Upper lobe of left lung (tissue), 4 donors: ENCODE measurements at regions not wholly inside any gene's neighbourhood (a gene's known extent, or its start where the extent isn't known, plus 50 kb on each side); places are given as distances from the start of the nearest gene placed in this dataset.

Experiments
- POLR2AphosphoS5 ChIP-seq, 2 donors: sonication (generic); formaldehyde crosslinking; IDR thresholded peaks; one replicate each; pipeline ENCODE4 v1.5.1; 2017; ENCODE audit warnings: antibody characterized with exemption in 2 of 2
- TF ChIP-seq, protein P1 (sequence below), 6 experiments: fragments of 450-650 bp in 4 of 6; fragments of 200-600 bp in 2 of 6; sonication (generic) in 2 of 6; IDR thresholded peaks; one replicate each; pipeline ENCODE4 v1.5.1; 2016 to 2019; ENCODE audit warnings: antibody characterized with exemption in 6 of 6

DNA sequence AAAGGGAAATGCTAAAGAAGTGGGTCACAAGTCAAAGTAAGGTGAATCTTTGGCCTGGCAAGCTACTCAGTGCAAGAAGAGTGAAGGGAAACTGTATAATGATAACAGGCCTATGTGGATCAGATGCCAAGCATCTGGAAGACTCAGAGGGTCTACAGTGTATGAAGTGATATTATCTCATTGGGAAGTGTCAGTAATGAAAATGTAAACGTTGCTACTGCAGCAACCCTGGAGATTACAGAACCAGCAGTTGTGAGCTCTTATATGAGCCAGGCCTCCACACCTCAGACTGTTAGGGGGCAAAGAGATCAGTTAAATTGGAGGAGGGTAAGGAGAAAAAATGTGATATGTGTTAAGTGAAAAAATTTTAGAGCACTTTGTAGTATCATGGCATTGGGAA, 195.4 kb upstream of the DPH6 start:
- no peak for TF ChIP-seq POLR2AphosphoS5 (IDR thresholded peaks at IDR 0.05)
- TF ChIP-seq, protein P1, sequence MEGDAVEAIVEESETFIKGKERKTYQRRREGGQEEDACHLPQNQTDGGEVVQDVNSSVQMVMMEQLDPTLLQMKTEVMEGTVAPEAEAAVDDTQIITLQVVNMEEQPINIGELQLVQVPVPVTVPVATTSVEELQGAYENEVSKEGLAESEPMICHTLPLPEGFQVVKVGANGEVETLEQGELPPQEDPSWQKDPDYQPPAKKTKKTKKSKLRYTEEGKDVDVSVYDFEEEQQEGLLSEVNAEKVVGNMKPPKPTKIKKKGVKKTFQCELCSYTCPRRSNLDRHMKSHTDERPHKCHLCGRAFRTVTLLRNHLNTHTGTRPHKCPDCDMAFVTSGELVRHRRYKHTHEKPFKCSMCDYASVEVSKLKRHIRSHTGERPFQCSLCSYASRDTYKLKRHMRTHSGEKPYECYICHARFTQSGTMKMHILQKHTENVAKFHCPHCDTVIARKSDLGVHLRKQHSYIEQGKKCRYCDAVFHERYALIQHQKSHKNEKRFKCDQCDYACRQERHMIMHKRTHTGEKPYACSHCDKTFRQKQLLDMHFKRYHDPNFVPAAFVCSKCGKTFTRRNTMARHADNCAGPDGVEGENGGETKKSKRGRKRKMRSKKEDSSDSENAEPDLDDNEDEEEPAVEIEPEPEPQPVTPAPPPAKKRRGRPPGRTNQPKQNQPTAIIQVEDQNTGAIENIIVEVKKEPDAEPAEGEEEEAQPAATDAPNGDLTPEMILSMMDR (IDR thresholded peaks at IDR 0.05), result no peak
